NB4 (cell line): ENCODE measurements at regions not wholly inside any gene's neighbourhood (a gene's known extent, or its start where the extent isn't known, plus 50 kb on each side); places are given as distances from the start of the nearest gene placed in this dataset.

Experiments
- MYC ChIP-seq: IDR thresholded peaks from 2 replicates; pipeline ENCODE4 v1.6.1; 2011; ENCODE audit warnings: low read depth, low read length
- POLR2A ChIP-seq: IDR thresholded peaks from 2 replicates; pipeline ENCODE4 v1.6.1; 2011; ENCODE audit warnings: mild to moderate bottlenecking; ENCODE audit not compliant: insufficient read length; ENCODE audit errors: extremely low read depth
- TF ChIP-seq, protein P1 (sequence below): IDR thresholded peaks from one replicate; pipeline ENCODE4 v1.5.1; 2012; ENCODE audit warnings: low read depth, low read length

- TF ChIP-seq, protein P1, sequence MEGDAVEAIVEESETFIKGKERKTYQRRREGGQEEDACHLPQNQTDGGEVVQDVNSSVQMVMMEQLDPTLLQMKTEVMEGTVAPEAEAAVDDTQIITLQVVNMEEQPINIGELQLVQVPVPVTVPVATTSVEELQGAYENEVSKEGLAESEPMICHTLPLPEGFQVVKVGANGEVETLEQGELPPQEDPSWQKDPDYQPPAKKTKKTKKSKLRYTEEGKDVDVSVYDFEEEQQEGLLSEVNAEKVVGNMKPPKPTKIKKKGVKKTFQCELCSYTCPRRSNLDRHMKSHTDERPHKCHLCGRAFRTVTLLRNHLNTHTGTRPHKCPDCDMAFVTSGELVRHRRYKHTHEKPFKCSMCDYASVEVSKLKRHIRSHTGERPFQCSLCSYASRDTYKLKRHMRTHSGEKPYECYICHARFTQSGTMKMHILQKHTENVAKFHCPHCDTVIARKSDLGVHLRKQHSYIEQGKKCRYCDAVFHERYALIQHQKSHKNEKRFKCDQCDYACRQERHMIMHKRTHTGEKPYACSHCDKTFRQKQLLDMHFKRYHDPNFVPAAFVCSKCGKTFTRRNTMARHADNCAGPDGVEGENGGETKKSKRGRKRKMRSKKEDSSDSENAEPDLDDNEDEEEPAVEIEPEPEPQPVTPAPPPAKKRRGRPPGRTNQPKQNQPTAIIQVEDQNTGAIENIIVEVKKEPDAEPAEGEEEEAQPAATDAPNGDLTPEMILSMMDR: no peak
- TF ChIP-seq POLR2A: no peak
- no peak for TF ChIP-seq MYC
These were observed 537.5 kb downstream of the MBD2 start for GRCh38 chr18:53686965-53687364.
